Panc1 (cell line): ENCODE measurements at regions not wholly inside any gene's neighbourhood (a gene's known extent, or its start where the extent isn't known, plus 50 kb on each side); places are given as distances from the start of the nearest gene placed in this dataset.

Experiments used
- ATAC-seq: fragments of 200-7000 bp; cut with Tn5 transposase; 2 replicates; pipeline ENCODE4 v1.9.1; 2020; ENCODE audit warnings: mild to moderate bottlenecking, moderate library complexity
- BruUV-seq: library from RNA; stranded (reverse); fragments of 400-500 nt; replicated peaks from 2 replicates; lab custom pipeline; 2021; lab: Mats Ljungman, UMichigan
- CTCF ChIA-PET: fragments of 300-600 bp; sonication (Branson Sonifier 250); formaldehyde crosslinking; loops from one replicate; lab custom pipeline; 2022; ENCODE audit warnings: antibody characterized with exemption; lab: Charles Lee
- POLR2A ChIA-PET: fragments of 300-600 bp; sonication (Branson Sonifier 250); formaldehyde crosslinking; loops from one replicate; lab custom pipeline; 2022; ENCODE audit warnings: antibody characterized with exemption; lab: Charles Lee
- DNase-seq: peaks from one replicate; pipeline ENCODE4 v3.0.0-alpha.2; 2010; ENCODE audit warnings: low read depth, low spot score
- H3K27ac ChIP-seq: 2 replicates; pipeline ENCODE4 v1.5.1; 2011; ENCODE audit warnings: mild to moderate bottlenecking, low read length, inconsistent platforms
- H3K27me3 ChIP-seq: fragments of 200-500 bp; sonication (Bioruptor generic); 2 replicates; pipeline ENCODE4 v1.6.0; 2014; ENCODE audit warnings: low read length, inconsistent platforms; ENCODE audit not compliant: control insufficient read depth, insufficient read depth
- H3K36me3 ChIP-seq: fragments of 200-500 bp; sonication (Bioruptor generic); 2 replicates; pipeline ENCODE4 v1.5.1; 2014; ENCODE audit warnings: inconsistent platforms, mild to moderate bottlenecking, low read length, moderate library complexity; ENCODE audit not compliant: control insufficient read depth, insufficient read depth
- H3K4me1 ChIP-seq: 2 replicates; pipeline ENCODE4 v1.5.1; 2011; ENCODE audit warnings: inconsistent platforms, mild to moderate bottlenecking, low read length, moderate library complexity; ENCODE audit not compliant: control insufficient read depth, insufficient read depth
- H3K4me3 ChIP-seq, 2 experiments: 2 replicates each; pipeline ENCODE4 v1.5.1; 2011 to 2012; ENCODE audit warnings: low read depth in 2 of 2, low read length in 2 of 2, mild to moderate bottlenecking in 2 of 2, inconsistent platforms in 1 of 2, moderate library complexity in 1 of 2
- H3K9me3 ChIP-seq: fragments of 200-500 bp; sonication (Bioruptor generic); 2 replicates; pipeline ENCODE4 v1.5.1; 2014; ENCODE audit warnings: low read depth, mild to moderate bottlenecking, inconsistent platforms, low read length, moderate library complexity; ENCODE audit not compliant: control insufficient read depth, insufficient read depth
- POLR2AphosphoS5 ChIP-seq: IDR thresholded peaks from 2 replicates; pipeline ENCODE4 v1.6.1; 2012; ENCODE audit warnings: mild to moderate bottlenecking, low read depth, low read length, moderate library complexity
- SIN3A ChIP-seq: IDR thresholded peaks from 2 replicates; pipeline ENCODE4 v1.6.1; 2012; ENCODE audit warnings: low read depth, mild to moderate bottlenecking, low read length, moderate library complexity, borderline replicate concordance; ENCODE audit not compliant: insufficient read depth
- TCF7L2 ChIP-seq: IDR thresholded peaks from 2 replicates; pipeline ENCODE4 v1.6.1; 2011; ENCODE audit warnings: mild to moderate bottlenecking, low read depth, low read length, inconsistent platforms
- in situ Hi-C: cut with HindIII; loops from 2 replicates; pipeline ENCODE4 v1.10.0; 2016; ENCODE audit warnings: low sequenced_read_pairs, low pct_unique_long_range_greater_than_20kb
- intact Hi-C: fragments of 100-400 bp; cut with micrococcal nuclease; formaldehyde crosslinking; loops from one replicate; pipeline ENCODE4 v1.10.0; 2022; ENCODE audit not compliant: unreplicated experiment
- TF ChIP-seq, protein P1 (sequence below): fragments of 450-650 bp; IDR thresholded peaks from 2 replicates; pipeline ENCODE4 v1.5.1; 2017; ENCODE audit warnings: mild to moderate bottlenecking
- TF ChIP-seq, protein P2 (sequence below), 2 experiments: IDR thresholded peaks; 2 replicates each; pipeline ENCODE4 v1.6.1; 2011 to 2012; ENCODE audit warnings: low read depth in 2 of 2, control low read depth in 1 of 2, low read length in 1 of 2, mild to moderate bottlenecking in 1 of 2, moderate library complexity in 1 of 2; ENCODE audit not compliant: insufficient read depth in 1 of 2

DNA sequence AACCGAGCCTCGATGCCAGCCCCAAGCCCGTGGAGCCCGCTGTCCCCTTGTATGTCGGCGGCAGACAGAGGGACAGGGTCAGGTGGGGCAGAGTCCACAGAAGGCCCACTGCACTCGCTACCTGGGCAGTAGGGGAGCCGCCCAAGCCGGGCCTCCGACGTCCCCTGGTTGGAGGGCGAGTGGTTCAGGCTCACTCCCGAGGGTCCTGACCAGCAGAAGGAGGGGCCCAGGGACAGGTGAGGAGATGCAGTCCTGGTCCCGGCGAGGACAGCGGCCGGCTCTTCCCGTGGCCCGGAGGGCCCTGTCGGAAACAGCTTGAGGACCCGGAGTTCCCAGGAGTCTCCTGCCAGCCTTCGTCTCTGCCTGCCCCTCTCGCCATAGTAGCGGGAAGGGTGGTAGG is 216.7 kb upstream of the SFSWAP start:
- ATAC-seq: no peak
- Histone ChIP-seq H3K27me3 (peaks cover 6% of the 10 kb centered on the region; the same call in 1 of the 2 replicates), H3K27ac (no peak overlapping the region), H3K4me1 (no peaks in the 10 kb centered on the region), H3K4me3 (no peak overlapping the region), H3K9me3 (no peaks in the 10 kb centered on the region), H3K36me3 (no peaks in the 10 kb centered on the region)
- TF ChIP-seq POLR2AphosphoS5 (no peak), TCF7L2 (no peak), SIN3A (no peak)
- TF ChIP-seq, protein P1, sequence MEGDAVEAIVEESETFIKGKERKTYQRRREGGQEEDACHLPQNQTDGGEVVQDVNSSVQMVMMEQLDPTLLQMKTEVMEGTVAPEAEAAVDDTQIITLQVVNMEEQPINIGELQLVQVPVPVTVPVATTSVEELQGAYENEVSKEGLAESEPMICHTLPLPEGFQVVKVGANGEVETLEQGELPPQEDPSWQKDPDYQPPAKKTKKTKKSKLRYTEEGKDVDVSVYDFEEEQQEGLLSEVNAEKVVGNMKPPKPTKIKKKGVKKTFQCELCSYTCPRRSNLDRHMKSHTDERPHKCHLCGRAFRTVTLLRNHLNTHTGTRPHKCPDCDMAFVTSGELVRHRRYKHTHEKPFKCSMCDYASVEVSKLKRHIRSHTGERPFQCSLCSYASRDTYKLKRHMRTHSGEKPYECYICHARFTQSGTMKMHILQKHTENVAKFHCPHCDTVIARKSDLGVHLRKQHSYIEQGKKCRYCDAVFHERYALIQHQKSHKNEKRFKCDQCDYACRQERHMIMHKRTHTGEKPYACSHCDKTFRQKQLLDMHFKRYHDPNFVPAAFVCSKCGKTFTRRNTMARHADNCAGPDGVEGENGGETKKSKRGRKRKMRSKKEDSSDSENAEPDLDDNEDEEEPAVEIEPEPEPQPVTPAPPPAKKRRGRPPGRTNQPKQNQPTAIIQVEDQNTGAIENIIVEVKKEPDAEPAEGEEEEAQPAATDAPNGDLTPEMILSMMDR: no peak
- TF ChIP-seq, protein P2, sequence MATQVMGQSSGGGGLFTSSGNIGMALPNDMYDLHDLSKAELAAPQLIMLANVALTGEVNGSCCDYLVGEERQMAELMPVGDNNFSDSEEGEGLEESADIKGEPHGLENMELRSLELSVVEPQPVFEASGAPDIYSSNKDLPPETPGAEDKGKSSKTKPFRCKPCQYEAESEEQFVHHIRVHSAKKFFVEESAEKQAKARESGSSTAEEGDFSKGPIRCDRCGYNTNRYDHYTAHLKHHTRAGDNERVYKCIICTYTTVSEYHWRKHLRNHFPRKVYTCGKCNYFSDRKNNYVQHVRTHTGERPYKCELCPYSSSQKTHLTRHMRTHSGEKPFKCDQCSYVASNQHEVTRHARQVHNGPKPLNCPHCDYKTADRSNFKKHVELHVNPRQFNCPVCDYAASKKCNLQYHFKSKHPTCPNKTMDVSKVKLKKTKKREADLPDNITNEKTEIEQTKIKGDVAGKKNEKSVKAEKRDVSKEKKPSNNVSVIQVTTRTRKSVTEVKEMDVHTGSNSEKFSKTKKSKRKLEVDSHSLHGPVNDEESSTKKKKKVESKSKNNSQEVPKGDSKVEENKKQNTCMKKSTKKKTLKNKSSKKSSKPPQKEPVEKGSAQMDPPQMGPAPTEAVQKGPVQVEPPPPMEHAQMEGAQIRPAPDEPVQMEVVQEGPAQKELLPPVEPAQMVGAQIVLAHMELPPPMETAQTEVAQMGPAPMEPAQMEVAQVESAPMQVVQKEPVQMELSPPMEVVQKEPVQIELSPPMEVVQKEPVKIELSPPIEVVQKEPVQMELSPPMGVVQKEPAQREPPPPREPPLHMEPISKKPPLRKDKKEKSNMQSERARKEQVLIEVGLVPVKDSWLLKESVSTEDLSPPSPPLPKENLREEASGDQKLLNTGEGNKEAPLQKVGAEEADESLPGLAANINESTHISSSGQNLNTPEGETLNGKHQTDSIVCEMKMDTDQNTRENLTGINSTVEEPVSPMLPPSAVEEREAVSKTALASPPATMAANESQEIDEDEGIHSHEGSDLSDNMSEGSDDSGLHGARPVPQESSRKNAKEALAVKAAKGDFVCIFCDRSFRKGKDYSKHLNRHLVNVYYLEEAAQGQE (IDR thresholded peaks at IDR 0.05; ENCODE audit: insufficient read depth in 1 of 2, low read depth in 2 of 2, low read length in 1 of 2): no peak
- intact Hi-C loops (no loop called here), in situ Hi-C loops (no loop called here)
- POLR2A ChIA-PET: no interaction called here
- no TSS peak for BruUV-seq
- DNase-seq: no peak
- CTCF ChIA-PET: no interaction called here

DNA sequence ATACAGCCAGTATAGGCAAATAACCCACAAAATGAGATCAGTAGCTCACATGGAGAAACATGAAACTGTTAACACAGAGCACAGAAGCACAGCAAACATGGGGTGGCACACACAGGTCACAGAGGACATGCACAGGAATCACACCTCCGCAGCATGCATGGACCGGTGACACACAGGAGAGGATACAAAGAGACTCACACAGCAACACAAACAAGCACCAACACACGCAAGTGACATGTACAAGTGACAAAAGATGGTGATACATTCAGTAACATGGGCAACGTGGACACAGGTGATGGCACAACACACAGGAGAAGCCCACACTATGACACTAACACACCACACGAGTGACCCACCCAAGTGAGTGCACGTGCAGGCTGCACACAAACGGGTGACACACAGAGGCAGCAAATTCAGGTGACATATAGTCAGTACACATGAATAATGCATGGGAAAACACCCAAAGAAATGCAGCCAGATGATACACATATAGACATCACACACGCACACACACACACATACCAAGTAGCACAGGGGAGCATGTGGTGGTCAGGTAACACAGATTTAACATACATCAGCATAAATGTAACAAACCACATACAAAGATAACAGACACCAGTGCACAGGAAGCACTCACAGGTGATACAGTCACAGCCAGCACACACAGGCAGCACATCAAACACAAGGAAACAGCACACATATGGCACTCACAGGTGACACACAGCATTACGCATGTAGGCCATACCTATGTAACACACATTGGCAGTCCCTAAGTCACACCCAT is 216.0 kb upstream of the SFSWAP start:
- no peaks in the 10 kb centered on the region for H3K9me3 ChIP-seq
- TF ChIP-seq, protein P2 (IDR thresholded peaks at IDR 0.05; ENCODE audit: insufficient read depth in 1 of 2, low read depth in 2 of 2, low read length in 1 of 2): no peak
- no peak for TF ChIP-seq POLR2AphosphoS5
- no TSS peak for BruUV-seq
- H3K36me3 ChIP-seq: no peaks in the 10 kb centered on the region
- ATAC-seq (no peak), DNase-seq (no peak)
- no peak overlapping the region for H3K27ac ChIP-seq
- in situ Hi-C loops: no loop called here
- intact Hi-C loops: no loop called here
- H3K27me3 ChIP-seq: peaks cover 6% of the 10 kb centered on the region; the same call in 1 of the 2 replicates
- CTCF ChIA-PET: no interaction called here
- H3K4me1 ChIP-seq: no peaks in the 10 kb centered on the region
- no peak overlapping the region for H3K4me3 ChIP-seq
- POLR2A ChIA-PET: no interaction called here
